A673 (cell line): ENCODE measurements at regions not wholly inside any gene's neighbourhood (a gene's known extent, or its start where the extent isn't known, plus 50 kb on each side); places are given as distances from the start of the nearest gene placed in this dataset.

ENCODE experiments used
- CTCF ChIP-seq: fragments of 300-800, 200-600 bp; sonication (generic); conservative IDR thresholded peaks from 2 replicates; pipeline ENCODE4 v1.5.1; 2017; ENCODE audit warnings: low read depth, mild to moderate bottlenecking, antibody characterized with exemption, low read length, moderate library complexity, mixed read lengths
- EZH2 ChIP-seq: fragments of 200-600 bp; sonication (generic); IDR thresholded peaks from 2 replicates; pipeline ENCODE4 v1.6.1; 2017; ENCODE audit warnings: borderline replicate concordance, low read depth, mild to moderate bottlenecking, mixed read lengths, antibody characterized with exemption, low read length; ENCODE audit not compliant: poor library complexity, severe bottlenecking

GRCh38 chr22:47593911-47594311 is 831.5 kb downstream of the TBC1D22A start:
- no peak for TF ChIP-seq CTCF
- no peak for TF ChIP-seq EZH2
